ENCODE measurements at regions not wholly inside any gene's neighbourhood (a gene's known extent, or its start where the extent isn't known, plus 50 kb on each side); places are given as distances from the start of the nearest gene placed in this dataset.
A peak's percentile ranks its signal among the peaks of the same experiment; 100 is the strongest.

- no peak overlapping the region for H3K23ac ChIP-seq (ENCODE audit: insufficient read length, low read depth, low read length)
- peaks cover 0 to 5% of the 10 kb centered on the region in 2 experiments; a peak in 1 of 4 replicates for H3K4me1 Mint-ChIP-seq
- H3K4me2 ChIP-seq (ENCODE audit: insufficient read depth, insufficient read length, low read length) = no peak overlapping the region
- no peak overlapping the region for H2BK5ac ChIP-seq (ENCODE audit: insufficient read length, low read length)
- no peak overlapping the region for H3K4me3 Mint-ChIP-seq
- no peaks in the 10 kb centered on the region for H3K36me3 Mint-ChIP-seq (ENCODE audit: insufficient read depth in 1 of 3, low read depth in 3 of 3)
- no peak overlapping the region for H2BK20ac ChIP-seq (ENCODE audit: low read depth, low read length, poor library complexity, severe bottlenecking)
- H4K5ac ChIP-seq (ENCODE audit: insufficient read length, low read depth, low read length) = no peak overlapping the region
- no CpG with 5 or more reads among the region's 7 CpGs for WGBS (ENCODE audit: extremely low coverage, insufficient read length, low lambda C conversion rate)
- H3K23me2 ChIP-seq (ENCODE audit: insufficient read length, low read depth, low read length, poor library complexity, severe bottlenecking) = no peaks in the 10 kb centered on the region
- H3K56ac ChIP-seq (ENCODE audit: insufficient read length, low read depth, low read length) = no peak overlapping the region
- no peaks in the 10 kb centered on the region for H3K79me1 ChIP-seq (ENCODE audit: insufficient read depth, low read depth, low read length, poor library complexity, severe bottlenecking)
- no peak overlapping the region for H3K14ac ChIP-seq (ENCODE audit: insufficient read depth, low read length)
- no peak overlapping the region for H3K9ac ChIP-seq (ENCODE audit: extremely low read depth, insufficient read length, low read length)
- H3K18ac ChIP-seq (ENCODE audit: insufficient read length, low read depth, low read length) = no peak overlapping the region
- H3K27ac Mint-ChIP-seq = no peak overlapping the region
- H3K4me1 ChIP-seq (ENCODE audit: insufficient read depth, low read length) = no peaks in the 10 kb centered on the region
- no peak overlapping the region for H2BK15ac ChIP-seq (ENCODE audit: low read depth, low read length)
- H3T11ph ChIP-seq (ENCODE audit: low read length) = no peak overlapping the region
- H3K79me2 ChIP-seq (ENCODE audit: insufficient read depth, low read length) = no peaks in the 10 kb centered on the region
- peaks cover 8% of the 10 kb centered on the region for H3K27me3 Mint-ChIP-seq (ENCODE audit: low read depth)
- H3K4ac ChIP-seq (ENCODE audit: low read depth, low read length) = no peak overlapping the region
- H4K20me1 ChIP-seq (ENCODE audit: control insufficient read depth, insufficient read depth, insufficient read length) = no peaks in the 10 kb centered on the region
- no peaks in the 10 kb centered on the region for H3K9me3 Mint-ChIP-seq
- H4K8ac ChIP-seq (replicated peaks; ENCODE audit: insufficient read length, low read depth, low read length) = no peak overlapping the region
- TF ChIP-seq CTCF (conservative IDR thresholded peaks at IDR 0.05) = peak; percentile 60; the same call in 2 of the 3 replicates
- no peaks in the 10 kb centered on the region for H3K27me3 ChIP-seq (ENCODE audit: insufficient read depth, low read length)
- no peak overlapping the region for H2BK12ac ChIP-seq (ENCODE audit: insufficient read length, low read depth, low read length)
- no peak overlapping the region for H2BK120ac ChIP-seq (ENCODE audit: low read depth, low read length, poor library complexity, severe bottlenecking)
- peak; percentile 43 for DNase-seq
- no peak overlapping the region for H2AK5ac ChIP-seq (ENCODE audit: insufficient read length, low read length)
- no peak overlapping the region for H4K91ac ChIP-seq (ENCODE audit: insufficient read length, low read depth, low read length)
- no peaks in the 10 kb centered on the region for H3K9me3 ChIP-seq (ENCODE audit: control insufficient read depth, low read depth, low read length)
- no peak overlapping the region for H3K27ac ChIP-seq (ENCODE audit: insufficient read length, low read depth, low read length)
- no peak overlapping the region for H2AFZ ChIP-seq (ENCODE audit: low read length)
These were observed 571.3 kb downstream of the GLRX3 start for GRCh38 chr10:130707389-130707979.

Data from H9 (cell line).